Activated naive CD8-positive, alpha-beta T cell treated with anti-CD3 and anti-CD28 coated beads, Interleukin-2, amount 50 U/mL, for 24 hours (primary cell): ENCODE measurements at regions not wholly inside any gene's neighbourhood (a gene's known extent, or its start where the extent isn't known, plus 50 kb on each side); places are given as distances from the start of the nearest gene placed in this dataset.
"Not testable (repeated sequence)": the region's sequence is repeated elsewhere in the genome, so short reads cannot be mapped to it uniquely, and the experiment has no call there.

Experiments used
- ATAC-seq: fragments of 150-1000 bp; cut with Tn5 transposase; one replicate; pipeline ENCODE4 v1.10.0; 2021
- DNase-seq: peaks from one replicate; pipeline ENCODE4 v3.0.0; 2021
- H3K27ac Mint-ChIP-seq: one replicate; pipeline ENCODE4 v1.8.0; 2021; ENCODE audit warnings: mild to moderate bottlenecking, mixed read lengths
- H3K27me3 Mint-ChIP-seq: one replicate; pipeline ENCODE4 v1.8.0; 2021; ENCODE audit warnings: mixed read lengths
- H3K36me3 Mint-ChIP-seq: one replicate; pipeline ENCODE4 v1.8.0; 2021; ENCODE audit warnings: low read depth, mixed read lengths
- H3K4me1 Mint-ChIP-seq: one replicate; pipeline ENCODE4 v1.8.0; 2021; ENCODE audit warnings: mixed read lengths
- H3K4me3 Mint-ChIP-seq: one replicate; pipeline ENCODE4 v1.8.0; 2021; ENCODE audit warnings: mild to moderate bottlenecking, moderate library complexity, mixed read lengths
- H3K9me3 Mint-ChIP-seq: one replicate; pipeline ENCODE4 v1.8.0; 2021; ENCODE audit warnings: mixed read lengths

GRCh38 chr7:50855526-50855925 lies 72.8 kb upstream of the GRB10 start:
- no peak for ATAC-seq

GRCh38 chr7:50854831-50855230 lies 72.1 kb upstream of the GRB10 start:
- no peak overlapping the region for H3K4me3 Mint-ChIP-seq
- H3K27ac Mint-ChIP-seq, result no peak overlapping the region
- peaks cover 8% of the 10 kb centered on the region for H3K27me3 Mint-ChIP-seq
- H3K9me3 Mint-ChIP-seq, result no peaks in the 10 kb centered on the region
- DNase-seq, result no peak
- H3K36me3 Mint-ChIP-seq, result no peaks in the 10 kb centered on the region
- ATAC-seq, result no peak
- H3K4me1 Mint-ChIP-seq, result no peaks in the 10 kb centered on the region

More at GRCh38 chr7:50855526-50855925, 72.8 kb upstream of the GRB10 start:
- no peak for DNase-seq
- Mint-ChIP-seq H3K4me1 (no peaks in the 10 kb centered on the region), H3K36me3 (no peaks in the 10 kb centered on the region), H3K4me3 (no peak overlapping the region), H3K27ac (no peak overlapping the region), H3K27me3 (peaks cover 6% of the 10 kb centered on the region), H3K9me3 (no peaks in the 10 kb centered on the region)

DNA sequence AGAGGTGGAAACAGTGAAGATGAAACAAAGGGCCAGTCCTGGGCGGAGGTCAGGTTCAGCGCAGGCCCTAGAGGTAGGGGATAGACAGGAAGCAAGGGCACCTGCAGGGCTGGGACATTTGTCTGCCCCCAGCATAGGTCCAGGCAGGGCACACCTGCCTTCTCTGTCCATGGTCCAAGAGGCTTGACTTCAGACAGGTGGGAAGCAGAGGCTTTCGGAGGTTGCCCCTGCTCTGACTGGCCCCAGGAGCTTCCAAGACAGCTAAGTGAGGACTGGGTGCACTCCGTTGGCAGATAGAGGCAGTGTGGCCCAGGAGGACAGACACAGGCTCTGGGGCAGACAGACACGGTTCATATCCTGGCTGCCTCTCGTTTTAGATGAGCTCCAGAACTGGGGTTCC lies 71.6 kb upstream of the GRB10 start:
- H3K9me3 Mint-ChIP-seq, result no peaks in the 10 kb centered on the region
- ATAC-seq (no peak), DNase-seq (no peak)
- no peak overlapping the region for H3K27ac Mint-ChIP-seq
- H3K4me3 Mint-ChIP-seq, result no peak overlapping the region
- H3K27me3 Mint-ChIP-seq, result peaks cover 11% of the 10 kb centered on the region
- H3K4me1 Mint-ChIP-seq, result no peaks in the 10 kb centered on the region
- H3K36me3 Mint-ChIP-seq, result no peaks in the 10 kb centered on the region

DNA sequence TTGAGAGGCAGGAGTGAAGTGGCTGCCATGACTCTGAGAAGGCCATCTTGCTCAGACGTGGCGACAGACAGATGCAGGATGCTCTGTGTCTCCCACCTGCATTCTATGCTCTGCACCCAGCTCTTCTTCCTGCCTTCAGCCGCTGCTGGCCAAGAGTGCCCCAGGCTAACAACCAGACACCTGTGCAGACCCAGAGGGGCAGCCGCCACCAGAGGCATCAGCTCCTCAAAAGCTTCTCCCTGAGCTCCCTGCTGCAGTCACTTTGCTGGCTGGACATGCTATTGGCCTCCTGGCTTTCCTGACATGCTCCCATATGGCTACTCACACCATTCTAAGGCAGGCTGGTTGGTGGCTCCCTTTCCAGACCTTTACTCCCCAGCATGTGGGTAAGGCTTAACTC lies 70.6 kb upstream of the GRB10 start:
- no peak for DNase-seq
- Mint-ChIP-seq H3K27ac (no peak overlapping the region), H3K27me3 (peaks cover 8% of the 10 kb centered on the region), H3K36me3 (no peaks in the 10 kb centered on the region), H3K9me3 (no peaks in the 10 kb centered on the region), H3K4me1 (no peaks in the 10 kb centered on the region), H3K4me3 (no peak overlapping the region)
- ATAC-seq, result no peak

DNA sequence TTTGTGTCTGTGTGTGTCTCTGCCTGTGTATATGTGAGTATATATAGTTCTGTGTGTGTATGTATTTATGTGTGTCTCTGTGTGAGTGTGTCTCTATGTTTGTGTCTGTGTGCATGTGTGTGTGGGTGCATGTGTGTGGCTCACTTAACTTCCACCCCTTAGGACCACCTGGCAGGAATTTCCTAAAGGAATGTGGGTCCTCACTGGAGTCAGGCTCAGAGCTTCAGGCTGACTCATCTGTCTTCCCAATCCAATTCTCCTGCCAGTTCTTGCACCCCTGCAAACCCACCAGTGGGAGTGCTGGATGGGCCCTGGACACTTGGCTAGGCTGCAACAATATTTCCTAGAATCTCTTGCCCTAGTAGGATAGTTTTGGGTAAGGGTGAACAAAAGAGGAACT lies 70.2 kb upstream of the GRB10 start:
- no peak for DNase-seq
- Mint-ChIP-seq H3K27me3 (peaks cover 6% of the 10 kb centered on the region), H3K36me3 (no peaks in the 10 kb centered on the region), H3K4me1 (no peaks in the 10 kb centered on the region), H3K27ac (no peak overlapping the region), H3K4me3 (no peak overlapping the region), H3K9me3 (no peaks in the 10 kb centered on the region)
- ATAC-seq, result no peak

DNA sequence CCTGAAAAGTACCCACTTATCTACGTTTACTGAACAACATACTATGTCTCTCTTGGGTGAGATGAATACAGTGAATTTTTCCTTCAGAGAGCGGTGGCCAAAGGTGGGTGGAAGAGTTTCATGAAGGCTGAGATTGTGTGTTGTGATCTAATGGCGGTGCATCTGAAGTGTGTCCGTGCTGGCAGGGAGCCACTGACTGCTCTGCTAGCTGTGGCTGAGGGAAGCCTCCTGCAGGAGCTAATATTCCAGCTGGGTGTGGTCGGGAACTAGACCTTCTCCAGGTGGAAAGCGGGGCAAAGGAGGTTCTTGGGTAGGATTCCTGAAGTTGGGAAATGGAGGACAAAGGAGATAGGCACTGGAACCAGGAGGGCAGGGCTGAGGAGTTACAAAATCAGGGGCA lies 69.2 kb upstream of the GRB10 start:
- Mint-ChIP-seq H3K36me3 (no peaks in the 10 kb centered on the region), H3K4me3 (no peak overlapping the region), H3K27ac (no peak overlapping the region), H3K9me3 (no peaks in the 10 kb centered on the region), H3K4me1 (no peaks in the 10 kb centered on the region), H3K27me3 (peaks cover 6% of the 10 kb centered on the region)
- ATAC-seq, result no peak
- DNase-seq, result no peak

DNA sequence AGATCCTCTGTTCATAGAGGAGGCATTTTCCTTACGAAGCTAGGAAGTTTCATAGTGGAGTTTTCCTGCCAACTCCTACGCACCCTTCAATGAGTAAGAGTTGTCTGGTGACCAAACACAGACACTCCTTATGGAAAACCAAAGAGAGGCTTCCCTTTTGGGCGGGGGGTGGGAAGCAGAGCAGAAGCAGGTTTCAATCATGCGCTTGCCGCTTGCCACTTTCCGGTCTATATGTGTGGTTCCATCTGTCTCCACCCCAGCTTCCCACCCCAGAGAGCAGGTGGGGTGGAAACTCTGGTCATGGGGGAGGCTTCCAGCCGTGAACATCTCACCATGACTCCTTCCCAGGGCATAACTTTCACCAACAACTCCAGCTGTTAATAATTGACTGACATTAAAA lies 68.8 kb upstream of the GRB10 start:
- H3K36me3 Mint-ChIP-seq, result no peaks in the 10 kb centered on the region
- no peaks in the 10 kb centered on the region for H3K4me1 Mint-ChIP-seq
- H3K4me3 Mint-ChIP-seq, result no peak overlapping the region
- H3K27me3 Mint-ChIP-seq, result peaks cover 6% of the 10 kb centered on the region
- no peaks in the 10 kb centered on the region for H3K9me3 Mint-ChIP-seq
- no peak overlapping the region for H3K27ac Mint-ChIP-seq
- no peak for DNase-seq
- ATAC-seq, result no peak

GRCh38 chr7:50849991-50850390 lies 67.3 kb upstream of the GRB10 start:
- peaks cover 2% of the 10 kb centered on the region for H3K36me3 Mint-ChIP-seq
- peaks cover 6% of the 10 kb centered on the region for H3K27me3 Mint-ChIP-seq
- H3K9me3 Mint-ChIP-seq, result peaks cover 4% of the 10 kb centered on the region
- no peak overlapping the region for H3K27ac Mint-ChIP-seq
- ATAC-seq (no peak), DNase-seq (no peak)
- H3K4me3 Mint-ChIP-seq, result no peak overlapping the region
- no peaks in the 10 kb centered on the region for H3K4me1 Mint-ChIP-seq

DNA sequence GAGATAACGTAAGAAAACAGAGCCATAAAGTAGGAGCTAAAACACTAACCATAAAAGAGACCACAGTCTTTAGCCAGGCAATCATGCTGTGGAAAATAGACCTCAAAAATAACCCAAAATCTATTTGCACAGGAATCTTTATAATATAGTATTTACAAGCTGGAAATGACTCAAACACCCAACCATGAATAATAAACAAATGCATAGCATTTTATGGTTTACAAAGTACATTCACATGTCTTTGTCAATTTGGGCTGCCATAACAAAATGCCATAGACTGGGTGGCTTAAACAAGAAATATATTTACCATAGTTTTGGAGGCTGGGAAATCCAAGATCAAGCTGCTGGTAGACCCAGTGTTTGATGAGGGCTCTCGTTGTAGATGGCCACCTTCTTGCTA lies 65.5 kb upstream of the GRB10 start:
- DNase-seq (no peak), ATAC-seq (no peak)
- Mint-ChIP-seq H3K27me3 (peaks cover 10% of the 10 kb centered on the region), H3K9me3 (peaks cover 4% of the 10 kb centered on the region), H3K27ac (no peak overlapping the region), H3K36me3 (peaks cover 2% of the 10 kb centered on the region), H3K4me1 (no peaks in the 10 kb centered on the region), H3K4me3 (no peak overlapping the region)

DNA sequence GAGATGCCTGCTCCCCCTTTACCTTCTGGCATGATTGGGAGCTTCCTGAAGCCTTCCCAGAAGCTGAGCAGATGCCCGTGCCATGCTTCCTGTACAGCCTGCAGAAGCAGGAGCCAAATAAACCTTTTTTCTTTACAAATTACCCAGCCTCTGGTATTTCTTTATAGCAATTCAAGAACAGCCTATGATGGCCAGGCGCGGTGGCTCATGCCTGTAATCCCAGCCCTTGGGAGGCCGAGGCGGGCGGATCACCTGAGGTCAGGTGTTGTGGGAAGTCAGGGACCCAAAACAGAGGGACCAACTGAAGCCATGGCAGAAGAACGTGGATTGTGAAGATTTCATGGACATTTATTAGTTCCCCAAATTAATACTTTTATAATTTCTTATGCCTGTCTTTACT lies 62.2 kb upstream of the GRB10 start:
- H3K36me3 Mint-ChIP-seq, H3K27ac Mint-ChIP-seq, H3K4me3 Mint-ChIP-seq, ATAC-seq, H3K4me1 Mint-ChIP-seq, DNase-seq, H3K9me3 Mint-ChIP-seq: not testable (repeated sequence)
- H3K27me3 Mint-ChIP-seq, result peaks cover 24% of the 10 kb centered on the region

DNA sequence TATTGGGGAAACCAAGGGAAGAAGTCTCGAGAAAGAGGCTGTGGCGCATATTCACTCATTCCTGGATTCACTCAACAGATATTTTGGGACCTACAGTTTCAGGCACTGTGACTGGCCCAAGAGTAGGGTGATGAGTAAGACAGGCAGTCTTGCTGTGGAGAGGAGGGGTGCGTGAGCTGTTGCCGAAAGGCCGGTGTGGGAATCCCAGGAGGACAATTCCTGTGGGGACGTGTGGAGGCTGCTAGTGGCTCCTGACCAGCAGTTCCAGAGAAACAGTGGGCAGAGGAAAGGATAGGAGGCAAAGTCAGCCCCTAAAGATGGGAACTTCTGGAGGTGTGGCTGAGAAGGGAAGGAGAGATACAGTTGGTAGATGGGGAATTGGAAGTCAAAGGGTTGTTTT lies 59.3 kb upstream of the GRB10 start:
- no peak overlapping the region for H3K27ac Mint-ChIP-seq
- DNase-seq (no peak), ATAC-seq (no peak)
- no peak overlapping the region for H3K4me3 Mint-ChIP-seq
- peaks cover 4% of the 10 kb centered on the region for H3K9me3 Mint-ChIP-seq
- no peaks in the 10 kb centered on the region for H3K4me1 Mint-ChIP-seq
- H3K36me3 Mint-ChIP-seq, result peaks cover 2% of the 10 kb centered on the region
- peaks cover 25% of the 10 kb centered on the region for H3K27me3 Mint-ChIP-seq

- Mint-ChIP-seq H3K9me3 (no peaks in the 10 kb centered on the region), H3K4me3 (no peak overlapping the region), H3K27me3 (peaks cover 38% of the 10 kb centered on the region), H3K4me1 (no peaks in the 10 kb centered on the region), H3K36me3 (no peaks in the 10 kb centered on the region), H3K27ac (no peak overlapping the region)
- DNase-seq, result no peak
- ATAC-seq, result no peak
Measured at GRCh38 chr7:50838675-50839377, 56.1 kb upstream of the GRB10 start.

DNA sequence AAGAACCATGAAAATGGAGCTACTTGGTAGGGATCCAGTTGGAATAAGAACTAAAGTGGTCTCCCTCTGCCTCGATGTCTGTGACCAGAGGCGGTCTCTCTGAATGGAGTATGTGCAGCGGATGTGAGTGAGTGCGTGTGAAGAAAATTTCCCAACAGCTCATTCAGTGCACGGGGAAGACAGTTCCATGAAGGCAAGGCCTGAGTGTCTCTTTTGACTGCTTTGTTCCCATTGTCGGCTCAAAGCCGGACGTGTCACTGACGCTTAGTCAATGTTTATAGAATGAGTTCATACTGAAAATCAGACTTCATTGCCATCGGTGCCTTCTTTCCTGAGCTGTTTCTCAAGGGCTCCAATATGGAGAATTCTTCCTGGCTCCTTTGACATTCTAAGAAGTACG lies 55.3 kb upstream of the GRB10 start:
- no peak overlapping the region for H3K4me3 Mint-ChIP-seq
- peaks cover 5% of the 10 kb centered on the region for H3K4me1 Mint-ChIP-seq
- H3K9me3 Mint-ChIP-seq, result no peaks in the 10 kb centered on the region
- no peak overlapping the region for H3K27ac Mint-ChIP-seq
- peaks cover 40% of the 10 kb centered on the region for H3K27me3 Mint-ChIP-seq
- no peak for ATAC-seq
- no peak for DNase-seq
- H3K36me3 Mint-ChIP-seq, result no peaks in the 10 kb centered on the region

- Mint-ChIP-seq H3K27ac (no peak overlapping the region), H3K36me3 (no peaks in the 10 kb centered on the region), H3K9me3 (no peaks in the 10 kb centered on the region), H3K4me1 (peaks cover 16% of the 10 kb centered on the region), H3K4me3 (no peak overlapping the region), H3K27me3 (peaks cover 39% of the 10 kb centered on the region)
- DNase-seq, result no peak
- ATAC-seq, result no peak
Measured at GRCh38 chr7:50836646-50837045, 54.0 kb upstream of the GRB10 start.

DNA sequence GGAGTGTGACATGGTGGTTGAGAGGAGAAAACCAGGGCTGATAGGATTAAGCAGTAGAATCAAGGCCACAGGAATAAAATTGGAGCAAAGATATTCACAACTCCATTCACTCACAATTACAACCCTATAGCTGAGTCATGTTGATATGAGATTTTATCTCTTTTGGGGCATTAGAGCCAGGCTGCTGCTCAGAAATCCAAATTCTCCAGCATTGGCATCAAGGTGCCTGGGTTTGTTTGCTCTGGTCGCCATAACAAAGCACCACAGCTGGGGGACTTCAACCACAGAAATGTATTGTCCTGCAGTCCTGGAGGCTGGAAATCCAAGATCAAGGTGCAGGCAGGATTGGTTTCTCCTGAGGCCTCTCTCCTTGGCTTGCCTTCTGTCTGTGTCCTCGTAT lies 52.5 kb upstream of the GRB10 start:
- no peaks in the 10 kb centered on the region for H3K36me3 Mint-ChIP-seq
- ATAC-seq, result no peak
- DNase-seq, result no peak
- peaks cover 37% of the 10 kb centered on the region for H3K27me3 Mint-ChIP-seq
- no peak overlapping the region for H3K27ac Mint-ChIP-seq
- no peak overlapping the region for H3K4me3 Mint-ChIP-seq
- no peaks in the 10 kb centered on the region for H3K9me3 Mint-ChIP-seq
- H3K4me1 Mint-ChIP-seq, result peaks cover 16% of the 10 kb centered on the region

GRCh38 chr7:50834679-50835078 lies 52.0 kb upstream of the GRB10 start:
- Mint-ChIP-seq H3K9me3 (no peaks in the 10 kb centered on the region), H3K27me3 (peaks cover 37% of the 10 kb centered on the region), H3K4me1 (peaks cover 16% of the 10 kb centered on the region), H3K4me3 (no peak overlapping the region), H3K36me3 (no peaks in the 10 kb centered on the region), H3K27ac (no peak overlapping the region)
- ATAC-seq, result no peak
- no peak for DNase-seq
